Kidney epithelial cell (primary cell): ENCODE measurements at regions not wholly inside any gene's neighbourhood (a gene's known extent, or its start where the extent isn't known, plus 50 kb on each side); places are given as distances from the start of the nearest gene placed in this dataset.

Experiments used
- DNase-seq: peaks from one replicate; pipeline ENCODE4 v3.0.0-alpha.2; 2010; ENCODE audit warnings: low read depth
- H3K27me3 ChIP-seq: 2 replicates; pipeline ENCODE4 v1.6.0; 2011; ENCODE audit warnings: low read length; ENCODE audit not compliant: control insufficient read depth, insufficient read depth
- H3K36me3 ChIP-seq: 2 replicates; pipeline ENCODE4 v1.5.1; 2011; ENCODE audit warnings: low read length; ENCODE audit not compliant: control insufficient read depth, insufficient read depth
- H3K4me3 ChIP-seq: 2 replicates; pipeline ENCODE4 v1.5.1; 2011; ENCODE audit warnings: low read depth, mild to moderate bottlenecking, control low read depth, low read length
- CTCF ChIP-seq: IDR thresholded peaks from 2 replicates; pipeline ENCODE4 v1.5.1; 2011; ENCODE audit warnings: mild to moderate bottlenecking, moderate library complexity, low read length, control low read depth, inconsistent platforms; ENCODE audit not compliant: insufficient read depth, poor library complexity, severe bottlenecking

- no peaks in the 10 kb centered on the region for H3K36me3 ChIP-seq
- no peak overlapping the region for H3K4me3 ChIP-seq
- DNase-seq, result no peak
- TF ChIP-seq CTCF, result no peak
- no peaks in the 10 kb centered on the region for H3K27me3 ChIP-seq
These were observed 57.1 kb upstream of the BCL6 start for GRCh38 chr3:187802203-187802927.

GRCh38 chr3:187802928-187803259 is 57.6 kb upstream of the BCL6 start:
- no peaks in the 10 kb centered on the region for H3K36me3 ChIP-seq
- no peak overlapping the region for H3K4me3 ChIP-seq
- no peak for TF ChIP-seq CTCF
- no peaks in the 10 kb centered on the region for H3K27me3 ChIP-seq
- no peak for DNase-seq

GRCh38 chr3:187804120-187804744 is 59.0 kb upstream of the BCL6 start:
- Histone ChIP-seq H3K4me3 (no peak overlapping the region), H3K36me3 (no peaks in the 10 kb centered on the region), H3K27me3 (no peaks in the 10 kb centered on the region)
- TF ChIP-seq CTCF, result no peak
- no peak for DNase-seq

GRCh38 chr3:187804745-187805121 is 59.5 kb upstream of the BCL6 start:
- H3K27me3 ChIP-seq, result no peaks in the 10 kb centered on the region
- no peaks in the 10 kb centered on the region for H3K36me3 ChIP-seq
- DNase-seq, result no peak
- H3K4me3 ChIP-seq, result no peak overlapping the region
- no peak for TF ChIP-seq CTCF

- TF ChIP-seq CTCF, result no peak
- no peak overlapping the region for H3K4me3 ChIP-seq
- H3K36me3 ChIP-seq, result no peaks in the 10 kb centered on the region
- no peaks in the 10 kb centered on the region for H3K27me3 ChIP-seq
- no peak for DNase-seq
These were observed 60.5 kb upstream of the BCL6 start for GRCh38 chr3:187805774-187806173.
